ENCODE measurements at regions not wholly inside any gene's neighbourhood (a gene's known extent, or its start where the extent isn't known, plus 50 kb on each side); places are given as distances from the start of the nearest gene placed in this dataset.

DNA sequence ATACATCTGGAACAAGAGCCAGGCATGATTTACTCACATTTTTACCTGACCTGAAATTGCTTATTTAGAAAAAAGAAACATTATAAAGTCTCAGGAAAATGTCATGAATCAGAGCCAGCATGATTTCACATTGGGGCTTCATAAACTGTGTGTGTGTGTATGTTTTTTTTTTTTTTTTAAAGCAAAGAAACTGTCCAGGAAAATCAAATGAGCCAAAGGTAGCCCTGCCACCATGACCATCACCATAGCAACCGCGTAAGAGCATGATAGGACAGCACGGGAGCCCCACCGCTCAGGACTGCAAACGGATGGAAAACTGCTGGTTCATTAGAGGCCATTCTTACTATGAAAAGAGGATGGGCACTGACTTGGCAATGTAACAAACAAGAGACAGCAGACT is 139.2 kb downstream of the NTMT2 start:
- FAIRE-seq = no peak
- H3K79me2 ChIP-seq (ENCODE audit: control insufficient read depth, insufficient read depth, low read length) = no peaks in the 10 kb centered on the region
- POLR2A ChIA-PET = no interaction called here

More for the DNA sequence above, 139.2 kb downstream of the NTMT2 start:
- TF ChIP-seq SREBF1 (IDR thresholded peaks at IDR 0.05; ENCODE audit: borderline replicate concordance, low read depth, low read length) (no peak), SMARCE1 (IDR thresholded peaks at IDR 0.05) (no peak), CBFA2T3 (IDR thresholded peaks at IDR 0.05) (no peak), HOXB6 (CRISPR knock-in tag; IDR thresholded peaks at IDR 0.05; ENCODE audit: borderline replicate concordance) (no peak), SNIP1 (IDR thresholded peaks at IDR 0.05; ENCODE audit: low read depth) (no peak), ERF (CRISPR knock-in tag; IDR thresholded peaks at IDR 0.05) (no peak)
- TF ChIP-seq, protein P1, sequence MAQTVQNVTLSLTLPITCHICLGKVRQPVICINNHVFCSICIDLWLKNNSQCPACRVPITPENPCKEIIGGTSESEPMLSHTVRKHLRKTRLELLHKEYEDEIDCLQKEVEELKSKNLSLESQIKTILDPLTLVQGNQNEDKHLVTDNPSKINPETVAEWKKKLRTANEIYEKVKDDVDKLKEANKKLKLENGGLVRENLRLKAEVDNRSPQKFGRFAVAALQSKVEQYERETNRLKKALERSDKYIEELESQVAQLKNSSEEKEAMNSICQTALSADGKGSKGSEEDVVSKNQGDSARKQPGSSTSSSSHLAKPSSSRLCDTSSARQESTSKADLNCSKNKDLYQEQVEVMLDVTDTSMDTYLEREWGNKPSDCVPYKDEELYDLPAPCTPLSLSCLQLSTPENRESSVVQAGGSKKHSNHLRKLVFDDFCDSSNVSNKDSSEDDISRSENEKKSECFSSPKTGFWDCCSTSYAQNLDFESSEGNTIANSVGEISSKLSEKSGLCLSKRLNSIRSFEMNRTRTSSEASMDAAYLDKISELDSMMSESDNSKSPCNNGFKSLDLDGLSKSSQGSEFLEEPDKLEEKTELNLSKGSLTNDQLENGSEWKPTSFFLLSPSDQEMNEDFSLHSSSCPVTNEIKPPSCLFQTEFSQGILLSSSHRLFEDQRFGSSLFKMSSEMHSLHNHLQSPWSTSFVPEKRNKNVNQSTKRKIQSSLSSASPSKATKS (CRISPR knock-in tag; IDR thresholded peaks at IDR 0.05) = no peak
- TF ChIP-seq, protein P2, sequence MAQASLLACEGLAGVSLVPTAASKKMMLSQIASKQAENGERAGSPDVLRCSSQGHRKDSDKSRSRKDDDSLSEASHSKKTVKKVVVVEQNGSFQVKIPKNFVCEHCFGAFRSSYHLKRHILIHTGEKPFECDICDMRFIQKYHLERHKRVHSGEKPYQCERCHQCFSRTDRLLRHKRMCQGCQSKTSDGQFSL (CRISPR knock-in tag; IDR thresholded peaks at IDR 0.05) = no peak
- TF ChIP-seq, protein P2 (tag; IDR thresholded peaks at IDR 0.05) = no peak
- TF ChIP-seq, protein P3, sequence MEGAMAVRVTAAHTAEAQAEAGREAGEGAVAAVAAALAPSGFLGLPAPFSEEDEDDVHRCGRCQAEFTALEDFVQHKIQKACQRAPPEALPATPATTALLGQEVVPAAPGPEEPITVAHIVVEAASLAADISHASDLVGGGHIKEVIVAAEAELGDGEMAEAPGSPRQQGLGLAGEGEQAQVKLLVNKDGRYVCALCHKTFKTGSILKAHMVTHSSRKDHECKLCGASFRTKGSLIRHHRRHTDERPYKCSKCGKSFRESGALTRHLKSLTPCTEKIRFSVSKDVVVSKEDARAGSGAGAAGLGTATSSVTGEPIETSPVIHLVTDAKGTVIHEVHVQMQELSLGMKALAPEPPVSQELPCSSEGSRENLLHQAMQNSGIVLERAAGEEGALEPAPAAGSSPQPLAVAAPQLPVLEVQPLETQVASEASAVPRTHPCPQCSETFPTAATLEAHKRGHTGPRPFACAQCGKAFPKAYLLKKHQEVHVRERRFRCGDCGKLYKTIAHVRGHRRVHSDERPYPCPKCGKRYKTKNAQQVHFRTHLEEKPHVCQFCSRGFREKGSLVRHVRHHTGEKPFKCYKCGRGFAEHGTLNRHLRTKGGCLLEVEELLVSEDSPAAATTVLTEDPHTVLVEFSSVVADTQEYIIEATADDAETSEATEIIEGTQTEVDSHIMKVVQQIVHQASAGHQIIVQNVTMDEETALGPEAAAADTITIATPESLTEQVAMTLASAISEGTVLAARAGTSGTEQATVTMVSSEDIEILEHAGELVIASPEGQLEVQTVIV (CRISPR knock-in tag; IDR thresholded peaks at IDR 0.05; ENCODE audit: borderline replicate concordance) = no peak
- TF ChIP-seq, protein P4, sequence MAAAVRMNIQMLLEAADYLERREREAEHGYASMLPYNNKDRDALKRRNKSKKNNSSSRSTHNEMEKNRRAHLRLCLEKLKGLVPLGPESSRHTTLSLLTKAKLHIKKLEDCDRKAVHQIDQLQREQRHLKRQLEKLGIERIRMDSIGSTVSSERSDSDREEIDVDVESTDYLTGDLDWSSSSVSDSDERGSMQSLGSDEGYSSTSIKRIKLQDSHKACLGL (CRISPR knock-in tag; IDR thresholded peaks at IDR 0.05; ENCODE audit: borderline replicate concordance, poor library complexity, severe bottlenecking) = no peak
- TF ChIP-seq, protein P5, sequence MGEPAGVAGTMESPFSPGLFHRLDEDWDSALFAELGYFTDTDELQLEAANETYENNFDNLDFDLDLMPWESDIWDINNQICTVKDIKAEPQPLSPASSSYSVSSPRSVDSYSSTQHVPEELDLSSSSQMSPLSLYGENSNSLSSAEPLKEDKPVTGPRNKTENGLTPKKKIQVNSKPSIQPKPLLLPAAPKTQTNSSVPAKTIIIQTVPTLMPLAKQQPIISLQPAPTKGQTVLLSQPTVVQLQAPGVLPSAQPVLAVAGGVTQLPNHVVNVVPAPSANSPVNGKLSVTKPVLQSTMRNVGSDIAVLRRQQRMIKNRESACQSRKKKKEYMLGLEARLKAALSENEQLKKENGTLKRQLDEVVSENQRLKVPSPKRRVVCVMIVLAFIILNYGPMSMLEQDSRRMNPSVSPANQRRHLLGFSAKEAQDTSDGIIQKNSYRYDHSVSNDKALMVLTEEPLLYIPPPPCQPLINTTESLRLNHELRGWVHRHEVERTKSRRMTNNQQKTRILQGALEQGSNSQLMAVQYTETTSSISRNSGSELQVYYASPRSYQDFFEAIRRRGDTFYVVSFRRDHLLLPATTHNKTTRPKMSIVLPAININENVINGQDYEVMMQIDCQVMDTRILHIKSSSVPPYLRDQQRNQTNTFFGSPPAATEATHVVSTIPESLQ (CRISPR knock-in tag; IDR thresholded peaks at IDR 0.05) = no peak
- H3K4me3 ChIP-seq = no peak overlapping the region
- no TSS peak for BruUV-seq (replicated peaks)
- CTCF ChIA-PET (ENCODE audit: low intra/inter-chr PET ratio) = no interaction called here
- H3K9me3 ChIP-seq (replicated peaks; ENCODE audit: control insufficient read depth, insufficient read depth, low read depth, low read length) = no peaks in the 10 kb centered on the region
- H4K20me1 ChIP-seq (replicated peaks; ENCODE audit: control insufficient read depth, insufficient read depth, low read length) = no peaks in the 10 kb centered on the region
- no peaks in the 10 kb centered on the region for H3K36me3 ChIP-seq (ENCODE audit: control insufficient read depth, insufficient read depth, low read length)
- H3K4me1 ChIP-seq (replicated peaks in 1 of 2; ENCODE audit: control insufficient read depth in 2 of 2, insufficient read depth in 2 of 2, low read length in 2 of 2) = no peaks in the 10 kb centered on the region
- WGBS (ENCODE audit: insufficient coverage, low coverage, missing lambda C conversion rate) = 1% methylated on average over 5 of the region's 5 CpGs
- no peak overlapping the region for H3K27ac ChIP-seq (ENCODE audit: extremely low read depth, low read depth, low read length)
- H2AFZ ChIP-seq (ENCODE audit: low read depth, low read length) = no peak overlapping the region
- intact Hi-C loops (cut with micrococcal nuclease) = no loop called here
- ATAC-seq (no peak), DNase-seq (ENCODE audit: extremely low read depth in 1 of 4, low spot score in 3 of 4) (no peak)
- in situ Hi-C loops (cut with MboI) = no loop called here
- no peaks in the 10 kb centered on the region for H3K9me1 ChIP-seq (ENCODE audit: control insufficient read depth, insufficient read depth, low read length)
- H3K4me2 ChIP-seq (ENCODE audit: insufficient read depth, low read length) = no peak overlapping the region
- H3K9ac ChIP-seq (ENCODE audit: insufficient read depth in 1 of 2, low read depth in 2 of 2, low read length in 2 of 2) = no peak overlapping the region
- H3K27me3 ChIP-seq (ENCODE audit: control insufficient read depth in 2 of 2, insufficient read depth in 2 of 2, low read length in 2 of 2) = no peaks in the 10 kb centered on the region
